ENCODE measurements at regions not wholly inside any gene's neighbourhood (a gene's known extent, or its start where the extent isn't known, plus 50 kb on each side); places are given as distances from the start of the nearest gene placed in this dataset.
A peak's percentile ranks its signal among the peaks of the same experiment; 100 is the strongest.
"Not testable (repeated sequence)": the region's sequence is repeated elsewhere in the genome, so short reads cannot be mapped to it uniquely, and the experiment has no call there.

GRCh38 chr16:13798211-13798610 lies 121.7 kb upstream of the ERCC4 start:
- no peak for DNase-seq (ENCODE audit: low read depth)

GRCh38 chr16:13803974-13804373 lies 116.0 kb upstream of the ERCC4 start:
- no peak for DNase-seq (ENCODE audit: low read depth)

GRCh38 chr16:13805951-13806350 lies 114.0 kb upstream of the ERCC4 start:
- no peak for DNase-seq (ENCODE audit: low read depth)

GRCh38 chr16:13806671-13807070 lies 113.3 kb upstream of the ERCC4 start:
- no peak for DNase-seq (ENCODE audit: low read depth)

- no peak for DNase-seq (ENCODE audit: low read depth)
Observed at GRCh38 chr16:13808102-13808501, 111.9 kb upstream of the ERCC4 start.

- DNase-seq (ENCODE audit: low read depth), result no peak
Observed at GRCh38 chr16:13809765-13810164, 110.2 kb upstream of the ERCC4 start.

GRCh38 chr16:13811834-13812233 lies 108.1 kb upstream of the ERCC4 start:
- no peak for DNase-seq (ENCODE audit: low read depth)

- DNase-seq (ENCODE audit: low read depth), result no peak
Observed at GRCh38 chr16:13816701-13817100, 103.3 kb upstream of the ERCC4 start.

- no peak for DNase-seq (ENCODE audit: low read depth)
Observed at GRCh38 chr16:13823501-13823900, 96.5 kb upstream of the ERCC4 start.

- no peak for DNase-seq (ENCODE audit: low read depth)
Observed at GRCh38 chr16:13829697-13830299, 90.2 kb upstream of the ERCC4 start.

GRCh38 chr16:13833515-13833914 lies 86.4 kb upstream of the ERCC4 start:
- DNase-seq (ENCODE audit: low read depth), result no peak

GRCh38 chr16:13835387-13835786 lies 84.6 kb upstream of the ERCC4 start:
- no peak for DNase-seq (ENCODE audit: low read depth)

- no peak for DNase-seq (ENCODE audit: low read depth)
Observed at GRCh38 chr16:13835935-13836730, 83.8 kb upstream of the ERCC4 start.

GRCh38 chr16:13838401-13839190 lies 81.4 kb upstream of the ERCC4 start:
- DNase-seq (ENCODE audit: low read depth), result no peak

GRCh38 chr16:13839577-13839976 lies 80.4 kb upstream of the ERCC4 start:
- DNase-seq (ENCODE audit: low read depth), result no peak

- DNase-seq (ENCODE audit: low read depth), result no peak
Observed at GRCh38 chr16:13845232-13845631, 74.7 kb upstream of the ERCC4 start.

- DNase-seq (ENCODE audit: low read depth), result no peak
Observed at GRCh38 chr16:13848795-13849194, 71.2 kb upstream of the ERCC4 start.

- DNase-seq (ENCODE audit: low read depth), result not testable (repeated sequence)
Observed at GRCh38 chr16:13850173-13850572, 69.8 kb upstream of the ERCC4 start.

- DNase-seq (ENCODE audit: low read depth), result no peak
Observed at GRCh38 chr16:13852827-13853226, 67.1 kb upstream of the ERCC4 start.

- peak; percentile 13 for DNase-seq (ENCODE audit: low read depth)
Observed at GRCh38 chr16:13856398-13856797, 63.6 kb upstream of the ERCC4 start.

- DNase-seq (ENCODE audit: low read depth), result peak; percentile 16
Observed at GRCh38 chr16:13856811-13857511, 63.0 kb upstream of the ERCC4 start.

Data from renal cortical epithelial cell (primary cell).